Fibroblast of villous mesenchyme (primary cell): ENCODE measurements at regions not wholly inside any gene's neighbourhood (a gene's known extent, or its start where the extent isn't known, plus 50 kb on each side); places are given as distances from the start of the nearest gene placed in this dataset.
"Not testable (repeated sequence)": the region's sequence is repeated elsewhere in the genome, so short reads cannot be mapped to it uniquely, and the experiment has no call there.

ENCODE experiments used
- DNase-seq: peaks from one replicate; pipeline ENCODE4 v3.0.0-alpha.2; 2010; ENCODE audit warnings: low read depth
- H3K4me3 ChIP-seq: 2 replicates; pipeline ENCODE4 v1.5.1; 2011; ENCODE audit warnings: low read depth, mild to moderate bottlenecking, low read length
- CTCF ChIP-seq: IDR thresholded peaks from 2 replicates; pipeline ENCODE4 v1.5.1; 2012; ENCODE audit warnings: low read depth, mild to moderate bottlenecking, low read length; ENCODE audit not compliant: insufficient read depth

GRCh38 chrX:77085372-77085771 is 361.8 kb upstream of the FGF16 start:
- no peak overlapping the region for H3K4me3 ChIP-seq
- no peak for TF ChIP-seq CTCF
- DNase-seq, result no peak

GRCh38 chrX:77087529-77088169 is 359.5 kb upstream of the FGF16 start:
- DNase-seq, result no peak
- no peak for TF ChIP-seq CTCF
- no peak overlapping the region for H3K4me3 ChIP-seq

GRCh38 chrX:77088233-77088632 is 359.0 kb upstream of the FGF16 start:
- no peak overlapping the region for H3K4me3 ChIP-seq
- no peak for DNase-seq
- TF ChIP-seq CTCF, result no peak

- no peak for TF ChIP-seq CTCF
- no peak for DNase-seq
- no peak overlapping the region for H3K4me3 ChIP-seq
Observed at GRCh38 chrX:77114501-77114900, 332.7 kb upstream of the FGF16 start.

GRCh38 chrX:77118686-77119085 is 328.5 kb upstream of the FGF16 start:
- TF ChIP-seq CTCF, result no peak
- H3K4me3 ChIP-seq, result no peak overlapping the region

GRCh38 chrX:77119706-77120105 is 327.5 kb upstream of the FGF16 start:
- H3K4me3 ChIP-seq, result no peak overlapping the region
- no peak for DNase-seq
- TF ChIP-seq CTCF, result no peak

More at GRCh38 chrX:77118686-77119085, 328.5 kb upstream of the FGF16 start:
- DNase-seq, result no peak

GRCh38 chrX:77123917-77124316 is 323.3 kb upstream of the FGF16 start:
- DNase-seq, H3K4me3 ChIP-seq: not testable (repeated sequence)

- DNase-seq, H3K4me3 ChIP-seq: not testable (repeated sequence)
Observed at GRCh38 chrX:77127571-77127970, 319.6 kb upstream of the FGF16 start.
